Esophagus (tissue), 2 donors: ENCODE measurements at regions not wholly inside any gene's neighbourhood (a gene's known extent, or its start where the extent isn't known, plus 50 kb on each side); places are given as distances from the start of the nearest gene placed in this dataset.

ENCODE experiments used
- H3K27ac ChIP-seq, 2 donors: one replicate each; pipeline ENCODE4 v1.5.1; 2013; ENCODE audit warnings: low read depth in 2 of 2, mild to moderate bottlenecking in 2 of 2, inconsistent platforms in 1 of 2, low read length in 1 of 2, moderate library complexity in 1 of 2
- H3K27me3 ChIP-seq, 2 donors: one replicate each; pipeline ENCODE4 v1.6.1; 2013; ENCODE audit warnings: low read length in 2 of 2, control low read depth in 1 of 2, mild to moderate bottlenecking in 1 of 2; ENCODE audit not compliant: insufficient read depth in 2 of 2, control insufficient read depth in 1 of 2
- H3K36me3 ChIP-seq, 2 donors: one replicate each; pipeline ENCODE4 v1.6.1; 2013; ENCODE audit warnings: low read length in 1 of 2; ENCODE audit not compliant: control insufficient read depth in 2 of 2, insufficient read depth in 2 of 2
- H3K4me1 ChIP-seq, 2 donors: one replicate each; pipeline ENCODE4 v1.6.1; 2013; ENCODE audit warnings: low read length in 1 of 2; ENCODE audit not compliant: control insufficient read depth in 2 of 2, insufficient read depth in 2 of 2
- H3K4me3 ChIP-seq, 2 donors: one replicate each; pipeline ENCODE4 v1.5.1; 2013; ENCODE audit warnings: low read length in 2 of 2, mild to moderate bottlenecking in 2 of 2, low read depth in 1 of 2, moderate library complexity in 1 of 2
- H3K9me3 ChIP-seq, 2 donors: one replicate each; pipeline ENCODE4 v1.6.1; 2013; ENCODE audit warnings: mild to moderate bottlenecking in 2 of 2, low read depth in 1 of 2, low read length in 1 of 2, moderate library complexity in 1 of 2; ENCODE audit not compliant: control insufficient read depth in 2 of 2, insufficient read depth in 1 of 2
- WGBS, 2 donors: extraction: QIAGEN DNeasy Blood & Tissue Kit; methylation state at CpG; one replicate each; pipeline ENCODE4 v1.1.7; 2013; 5-methylcytosine and 5-hydroxymethylcytosine counted together
- donor health status: healthy with polysubstance abuse.
- donor health status: Bipolar disorder and iron deficiency.

- 91 to 95% methylated on average over 16 of the region's 16 CpGs for WGBS, 2 donors
- no peaks in the 10 kb centered on the region for H3K27me3 ChIP-seq
- H3K4me1 ChIP-seq, result no peaks in the 10 kb centered on the region
- H3K4me3 ChIP-seq, result no peak overlapping the region
- H3K36me3 ChIP-seq, result no peaks in the 10 kb centered on the region
- no peak overlapping the region for H3K27ac ChIP-seq
- H3K9me3 ChIP-seq, result peaks cover 3% of the 10 kb centered on the region in 2 donors
Observed at GRCh38 chr3:83034806-83035703, 1273.6 kb upstream of the GBE1 start.

DNA sequence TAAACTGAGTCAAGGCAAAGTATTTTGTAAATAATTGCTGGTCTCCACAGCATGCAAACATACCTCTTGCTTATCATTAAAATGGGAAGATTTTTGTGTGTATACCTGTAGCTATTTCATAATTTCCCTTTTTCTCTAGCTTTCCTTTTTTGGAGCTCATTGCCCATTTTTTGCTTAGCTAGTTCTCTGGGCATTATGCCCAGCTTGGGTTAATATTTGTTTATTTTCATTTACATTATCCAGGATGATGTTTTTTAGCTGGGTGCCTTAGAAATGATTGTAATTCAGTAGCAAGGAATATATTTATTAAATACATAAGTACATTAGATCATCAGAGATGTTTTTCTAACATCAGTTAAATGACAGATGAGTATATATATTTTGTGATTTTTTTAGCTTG lies 1271.7 kb upstream of the GBE1 start:
- H3K36me3 ChIP-seq, result no peaks in the 10 kb centered on the region
- no peak overlapping the region for H3K27ac ChIP-seq
- peaks cover 3% of the 10 kb centered on the region in 2 donors for H3K9me3 ChIP-seq
- H3K4me3 ChIP-seq, result no peak overlapping the region
- H3K27me3 ChIP-seq, result no peaks in the 10 kb centered on the region
- H3K4me1 ChIP-seq, result no peaks in the 10 kb centered on the region

DNA sequence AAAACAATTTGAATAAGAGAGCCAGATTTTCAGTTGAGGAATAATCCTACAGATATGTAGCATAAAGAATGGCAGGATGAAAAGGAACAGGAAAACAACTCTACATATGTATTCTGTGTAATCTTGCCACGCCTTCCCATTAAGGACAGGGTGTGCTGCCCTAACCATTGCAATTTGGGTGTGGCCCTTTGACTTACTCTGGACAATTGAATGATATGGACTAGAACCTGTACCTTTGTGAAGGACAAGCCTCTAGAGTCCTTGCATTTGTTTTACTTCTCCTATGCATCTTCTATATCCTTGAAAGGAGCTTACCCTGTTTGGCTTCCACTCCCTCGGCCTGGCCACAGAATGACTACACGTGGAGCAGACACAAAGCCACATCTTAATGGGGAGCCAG lies 1261.6 kb upstream of the GBE1 start:
- WGBS, 2 donors, result 74% methylated on average over 3 of the region's 3 CpGs
- H3K27me3 ChIP-seq, result no peaks in the 10 kb centered on the region
- no peaks in the 10 kb centered on the region for H3K9me3 ChIP-seq
- H3K27ac ChIP-seq, result no peak overlapping the region
- no peaks in the 10 kb centered on the region for H3K36me3 ChIP-seq
- no peaks in the 10 kb centered on the region for H3K4me1 ChIP-seq
- H3K4me3 ChIP-seq, result no peak overlapping the region

GRCh38 chr3:83011481-83011880 lies 1250.0 kb upstream of the GBE1 start:
- H3K4me3 ChIP-seq, result no peak overlapping the region
- H3K9me3 ChIP-seq, result no peaks in the 10 kb centered on the region
- H3K27me3 ChIP-seq, result no peaks in the 10 kb centered on the region
- H3K36me3 ChIP-seq, result no peaks in the 10 kb centered on the region
- H3K4me1 ChIP-seq, result no peaks in the 10 kb centered on the region
- H3K27ac ChIP-seq, result no peak overlapping the region
- 37 to 55% methylated on average over 4 of the region's 4 CpGs for WGBS, 2 donors

DNA sequence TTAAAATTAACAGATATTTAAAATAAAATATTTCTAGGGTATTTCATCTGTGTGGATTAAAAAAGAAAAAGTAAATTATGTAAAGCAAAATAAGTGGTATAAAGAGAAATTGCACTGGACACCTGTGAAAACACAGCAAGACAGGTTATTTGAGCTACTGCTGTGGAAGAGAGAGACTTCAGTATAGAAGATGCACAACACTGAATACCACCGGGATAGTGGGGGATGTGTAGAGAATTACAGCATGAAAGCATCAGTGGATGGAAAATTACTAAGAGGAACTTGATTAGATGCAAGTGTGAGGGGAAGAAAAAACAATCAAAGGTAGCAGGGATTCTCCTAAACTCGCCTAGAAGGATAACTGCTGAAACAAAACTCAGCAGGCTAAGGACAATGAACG lies 1242.5 kb upstream of the GBE1 start:
- 49 to 56% methylated on average over 3 of the region's 3 CpGs for WGBS, 2 donors
- H3K36me3 ChIP-seq, result no peaks in the 10 kb centered on the region
- no peak overlapping the region for H3K4me3 ChIP-seq
- no peaks in the 10 kb centered on the region for H3K4me1 ChIP-seq
- H3K27me3 ChIP-seq, result no peaks in the 10 kb centered on the region
- no peaks in the 10 kb centered on the region for H3K9me3 ChIP-seq
- no peak overlapping the region for H3K27ac ChIP-seq

GRCh38 chr3:83002869-83003445 lies 1241.5 kb upstream of the GBE1 start:
- H3K27me3 ChIP-seq, result no peaks in the 10 kb centered on the region
- no peaks in the 10 kb centered on the region for H3K36me3 ChIP-seq
- no peak overlapping the region for H3K4me3 ChIP-seq
- no peaks in the 10 kb centered on the region for H3K9me3 ChIP-seq
- H3K4me1 ChIP-seq, result no peaks in the 10 kb centered on the region
- H3K27ac ChIP-seq, result no peak overlapping the region
- 41 to 44% methylated on average over 3 of the region's 3 CpGs for WGBS, 2 donors

DNA sequence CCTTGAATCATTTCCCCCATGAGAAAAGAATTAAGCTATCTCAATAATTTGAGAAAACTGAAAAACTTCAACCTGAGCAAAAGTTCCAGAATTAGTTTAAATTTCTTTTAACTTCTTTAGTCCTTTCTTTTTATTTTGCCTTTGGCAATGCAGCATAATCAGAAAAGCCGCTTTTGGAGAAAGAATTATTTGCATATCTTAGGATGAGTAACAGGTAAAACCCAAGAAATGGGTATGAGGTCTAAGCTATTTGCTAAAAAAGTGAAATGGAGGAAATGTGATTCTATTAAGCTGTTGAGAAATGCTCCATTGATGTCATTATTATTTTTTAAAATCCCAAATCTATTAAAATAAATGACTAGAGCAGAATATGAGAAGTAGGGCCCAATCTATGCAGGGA lies 1238.3 kb upstream of the GBE1 start:
- no peak overlapping the region for H3K4me3 ChIP-seq
- no peaks in the 10 kb centered on the region for H3K9me3 ChIP-seq
- H3K4me1 ChIP-seq, result no peaks in the 10 kb centered on the region
- no peaks in the 10 kb centered on the region for H3K36me3 ChIP-seq
- no peaks in the 10 kb centered on the region for H3K27me3 ChIP-seq
- 51 to 67% methylated on average over 1 of the region's 1 CpG for WGBS, 2 donors
- H3K27ac ChIP-seq, result no peak overlapping the region

- WGBS, 2 donors, result 58 to 64% methylated on average over 3 of the region's 3 CpGs
- no peaks in the 10 kb centered on the region for H3K9me3 ChIP-seq
- H3K36me3 ChIP-seq, result no peaks in the 10 kb centered on the region
- no peaks in the 10 kb centered on the region for H3K4me1 ChIP-seq
- no peak overlapping the region for H3K27ac ChIP-seq
- H3K4me3 ChIP-seq, result no peak overlapping the region
- no peaks in the 10 kb centered on the region for H3K27me3 ChIP-seq
Observed at GRCh38 chr3:82978368-82978767, 1216.9 kb upstream of the GBE1 start.

- Histone ChIP-seq H3K27me3 (no peaks in the 10 kb centered on the region), H3K27ac (no peak overlapping the region), H3K4me3 (no peak overlapping the region), H3K4me1 (no peaks in the 10 kb centered on the region), H3K9me3 (no peaks in the 10 kb centered on the region), H3K36me3 (no peaks in the 10 kb centered on the region)
- 84 to 86% methylated on average over 3 of the region's 3 CpGs for WGBS, 2 donors
Observed at GRCh38 chr3:82977871-82978270, 1216.4 kb upstream of the GBE1 start.

DNA sequence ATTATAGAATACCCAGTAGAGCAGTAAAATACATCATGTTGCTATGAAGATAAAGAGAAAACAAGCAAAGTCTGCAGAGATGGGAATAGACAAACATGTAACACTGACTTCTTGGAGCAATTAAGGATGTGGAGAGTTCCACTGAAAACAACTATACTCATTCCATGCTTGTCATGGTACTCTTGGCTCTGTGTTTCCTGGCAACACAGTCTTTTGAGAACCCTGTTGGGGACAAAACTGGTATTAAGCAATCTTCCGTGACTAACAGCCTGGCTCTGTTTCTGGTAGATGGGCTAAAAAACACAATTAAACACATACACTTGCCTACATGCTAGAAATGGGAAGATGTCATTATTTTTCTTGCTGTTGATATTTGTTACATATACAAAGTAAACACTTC lies 1212.3 kb upstream of the GBE1 start:
- no peaks in the 10 kb centered on the region for H3K4me1 ChIP-seq
- H3K27ac ChIP-seq, result no peak overlapping the region
- 54 to 63% methylated on average over 1 of the region's 1 CpG for WGBS, 2 donors
- no peaks in the 10 kb centered on the region for H3K36me3 ChIP-seq
- H3K4me3 ChIP-seq, result no peak overlapping the region
- no peaks in the 10 kb centered on the region for H3K9me3 ChIP-seq
- H3K27me3 ChIP-seq, result no peaks in the 10 kb centered on the region
